H1 (cell line): ENCODE measurements at regions not wholly inside any gene's neighbourhood (a gene's known extent, or its start where the extent isn't known, plus 50 kb on each side); places are given as distances from the start of the nearest gene placed in this dataset.

ENCODE experiments used
- BRCA1 ChIP-seq: IDR thresholded peaks from 2 replicates; pipeline ENCODE4 v1.6.1; 2012; ENCODE audit warnings: low read depth, low read length, improper control_type of control experiment
- EP300 ChIP-seq, 2 experiments: IDR thresholded peaks; 1 replicate in 1 of 2; 2 replicates in 1 of 2; pipeline ENCODE4 v1.6.1; 2011 to 2012; ENCODE audit warnings: low read depth in 2 of 2, low read length in 2 of 2, mild to moderate bottlenecking in 2 of 2, borderline replicate concordance in 1 of 2, inconsistent platforms in 1 of 2, moderate library complexity in 1 of 2
- GABPA ChIP-seq: IDR thresholded peaks from 2 replicates; pipeline ENCODE4 v1.6.1; 2011; ENCODE audit warnings: mild to moderate bottlenecking, low read length, moderate library complexity, borderline replicate concordance; ENCODE audit not compliant: insufficient read depth
- JUND ChIP-seq: IDR thresholded peaks from 2 replicates; pipeline ENCODE4 v1.6.1; 2011; ENCODE audit warnings: mild to moderate bottlenecking, improper control_type of control experiment, low read length
- POLR2A ChIP-seq, 2 experiments: IDR thresholded peaks; 1 replicate in 1 of 2; 2 replicates in 1 of 2; pipeline ENCODE4 v1.6.1; 2011; ENCODE audit warnings: low read depth in 2 of 2, low read length in 2 of 2, mild to moderate bottlenecking in 2 of 2; ENCODE audit errors: control extremely low read depth in 1 of 2
- POLR2AphosphoS5 ChIP-seq: IDR thresholded peaks from 2 replicates; pipeline ENCODE4 v1.6.1; 2011; ENCODE audit warnings: low read depth, low read length
- RAD21 ChIP-seq, 2 experiments: IDR thresholded peaks in 1 of 2; conservative IDR thresholded peaks in 1 of 2; 2 replicates each; pipeline ENCODE4 v1.6.1; 2011; ENCODE audit warnings: low read depth in 2 of 2, low read length in 2 of 2, improper control_type of control experiment in 1 of 2, inconsistent platforms in 1 of 2, mild to moderate bottlenecking in 1 of 2, moderate library complexity in 1 of 2
- SIN3A ChIP-seq, 2 experiments: IDR thresholded peaks in 1 of 2; conservative IDR thresholded peaks in 1 of 2; 2 replicates each; pipeline ENCODE4 v1.6.1; 2011 to 2012; ENCODE audit warnings: low read length in 2 of 2, improper control_type of control experiment in 1 of 2, low read depth in 1 of 2, mild to moderate bottlenecking in 1 of 2
- SP1 ChIP-seq: IDR thresholded peaks from 2 replicates; pipeline ENCODE4 v1.6.1; 2011; ENCODE audit warnings: low read depth, low read length
- TBP ChIP-seq: IDR thresholded peaks from 2 replicates; pipeline ENCODE4 v1.6.1; 2011; ENCODE audit warnings: low read depth, low read length, improper control_type of control experiment
- YY1 ChIP-seq: IDR thresholded peaks from 2 replicates; pipeline ENCODE4 v1.6.1; 2011; ENCODE audit warnings: low read depth, mild to moderate bottlenecking, low read length
- TF ChIP-seq, protein P1 (sequence below), 3 experiments: IDR thresholded peaks; 1 replicate in 2 of 3; 2 replicates in 1 of 3; pipeline versions ENCODE4 v1.5.1 to v1.6.1; 2011; ENCODE audit warnings: low read length in 3 of 3, mild to moderate bottlenecking in 3 of 3, inconsistent platforms in 2 of 3, low read depth in 1 of 3, moderate library complexity in 1 of 3; ENCODE audit not compliant: insufficient read depth in 1 of 3; ENCODE audit errors: control extremely low read depth in 1 of 3
- TF ChIP-seq, protein P2 (sequence below): IDR thresholded peaks from 2 replicates; pipeline ENCODE4 v1.6.1; 2012; ENCODE audit warnings: inconsistent platforms

DNA sequence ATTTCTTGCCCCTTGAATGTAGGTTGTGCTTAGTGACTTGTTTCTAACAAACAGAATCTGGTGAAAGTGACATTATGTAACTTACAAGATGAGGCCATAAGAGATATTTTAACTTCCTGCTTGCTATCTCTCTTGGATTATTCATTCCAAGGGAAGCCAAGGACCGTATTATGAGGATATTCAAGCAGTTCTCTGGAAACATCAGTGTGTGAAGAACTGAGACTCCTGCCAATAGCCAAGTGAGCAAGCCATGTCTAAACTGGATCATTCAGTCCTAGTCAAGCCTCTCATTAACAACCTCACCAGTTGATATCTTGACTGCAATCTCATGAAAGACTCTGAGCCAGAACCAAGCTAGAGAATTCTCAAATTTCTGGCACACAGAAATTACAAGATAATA lies 765.1 kb upstream of the SLC8A1 start:
- TF ChIP-seq SIN3A (conservative IDR thresholded peaks at IDR 0.05 in 1 of 2, IDR thresholded peaks at IDR 0.05 in 1 of 2; ENCODE audit: low read depth in 1 of 2, low read length in 2 of 2) (no peak), SP1 (no peak), POLR2AphosphoS5 (no peak), YY1 (no peak), RAD21 (IDR thresholded peaks at IDR 0.05 in 1 of 2, conservative IDR thresholded peaks at IDR 0.05 in 1 of 2; ENCODE audit: low read depth in 2 of 2, low read length in 2 of 2) (no peak), GABPA (no peak), POLR2A (IDR thresholded peaks at IDR 0.05; ENCODE audit: control extremely low read depth in 1 of 2, low read depth in 2 of 2, low read length in 2 of 2) (no peak), BRCA1 (no peak), TBP (no peak), JUND (no peak), EP300 (IDR thresholded peaks at IDR 0.05; ENCODE audit: borderline replicate concordance in 1 of 2, low read depth in 2 of 2, low read length in 2 of 2) (no peak)
- TF ChIP-seq, protein P1, sequence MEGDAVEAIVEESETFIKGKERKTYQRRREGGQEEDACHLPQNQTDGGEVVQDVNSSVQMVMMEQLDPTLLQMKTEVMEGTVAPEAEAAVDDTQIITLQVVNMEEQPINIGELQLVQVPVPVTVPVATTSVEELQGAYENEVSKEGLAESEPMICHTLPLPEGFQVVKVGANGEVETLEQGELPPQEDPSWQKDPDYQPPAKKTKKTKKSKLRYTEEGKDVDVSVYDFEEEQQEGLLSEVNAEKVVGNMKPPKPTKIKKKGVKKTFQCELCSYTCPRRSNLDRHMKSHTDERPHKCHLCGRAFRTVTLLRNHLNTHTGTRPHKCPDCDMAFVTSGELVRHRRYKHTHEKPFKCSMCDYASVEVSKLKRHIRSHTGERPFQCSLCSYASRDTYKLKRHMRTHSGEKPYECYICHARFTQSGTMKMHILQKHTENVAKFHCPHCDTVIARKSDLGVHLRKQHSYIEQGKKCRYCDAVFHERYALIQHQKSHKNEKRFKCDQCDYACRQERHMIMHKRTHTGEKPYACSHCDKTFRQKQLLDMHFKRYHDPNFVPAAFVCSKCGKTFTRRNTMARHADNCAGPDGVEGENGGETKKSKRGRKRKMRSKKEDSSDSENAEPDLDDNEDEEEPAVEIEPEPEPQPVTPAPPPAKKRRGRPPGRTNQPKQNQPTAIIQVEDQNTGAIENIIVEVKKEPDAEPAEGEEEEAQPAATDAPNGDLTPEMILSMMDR (IDR thresholded peaks at IDR 0.05; ENCODE audit: control extremely low read depth in 1 of 3, insufficient read depth in 1 of 3, low read depth in 1 of 3, low read length in 3 of 3), result no peak
- TF ChIP-seq, protein P2, sequence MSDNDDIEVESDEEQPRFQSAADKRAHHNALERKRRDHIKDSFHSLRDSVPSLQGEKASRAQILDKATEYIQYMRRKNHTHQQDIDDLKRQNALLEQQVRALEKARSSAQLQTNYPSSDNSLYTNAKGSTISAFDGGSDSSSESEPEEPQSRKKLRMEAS, result no peak
